RPMI8226 (cell line): ENCODE measurements at regions not wholly inside any gene's neighbourhood (a gene's known extent, or its start where the extent isn't known, plus 50 kb on each side); places are given as distances from the start of the nearest gene placed in this dataset.
"Not testable (repeated sequence)": the region's sequence is repeated elsewhere in the genome, so short reads cannot be mapped to it uniquely, and the experiment has no call there.

ENCODE experiments used
- DNase-seq: peaks from one replicate; pipeline ENCODE4 v3.0.0-alpha.2; 2015

DNA sequence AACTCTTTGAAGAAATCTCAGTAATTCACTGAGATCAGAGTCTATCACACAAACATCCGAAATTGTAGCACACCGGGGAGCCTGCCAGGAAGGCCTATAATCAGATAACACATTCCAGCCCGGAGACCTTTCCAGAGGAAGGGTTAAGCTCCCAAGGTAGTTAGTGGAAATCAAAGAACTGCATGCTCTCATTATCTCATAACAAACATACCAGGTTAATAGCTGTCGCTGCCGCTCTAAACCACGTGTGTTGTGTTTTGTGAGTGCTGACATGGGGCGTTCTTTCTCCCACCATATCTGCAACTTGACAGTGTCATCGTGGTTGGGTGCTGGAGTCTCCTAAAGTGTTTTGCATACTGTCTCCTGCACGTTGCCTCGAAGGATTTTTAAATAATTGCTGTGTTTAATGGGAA is 120.7 kb upstream of the CARD11 start:
- no peak for DNase-seq

DNA sequence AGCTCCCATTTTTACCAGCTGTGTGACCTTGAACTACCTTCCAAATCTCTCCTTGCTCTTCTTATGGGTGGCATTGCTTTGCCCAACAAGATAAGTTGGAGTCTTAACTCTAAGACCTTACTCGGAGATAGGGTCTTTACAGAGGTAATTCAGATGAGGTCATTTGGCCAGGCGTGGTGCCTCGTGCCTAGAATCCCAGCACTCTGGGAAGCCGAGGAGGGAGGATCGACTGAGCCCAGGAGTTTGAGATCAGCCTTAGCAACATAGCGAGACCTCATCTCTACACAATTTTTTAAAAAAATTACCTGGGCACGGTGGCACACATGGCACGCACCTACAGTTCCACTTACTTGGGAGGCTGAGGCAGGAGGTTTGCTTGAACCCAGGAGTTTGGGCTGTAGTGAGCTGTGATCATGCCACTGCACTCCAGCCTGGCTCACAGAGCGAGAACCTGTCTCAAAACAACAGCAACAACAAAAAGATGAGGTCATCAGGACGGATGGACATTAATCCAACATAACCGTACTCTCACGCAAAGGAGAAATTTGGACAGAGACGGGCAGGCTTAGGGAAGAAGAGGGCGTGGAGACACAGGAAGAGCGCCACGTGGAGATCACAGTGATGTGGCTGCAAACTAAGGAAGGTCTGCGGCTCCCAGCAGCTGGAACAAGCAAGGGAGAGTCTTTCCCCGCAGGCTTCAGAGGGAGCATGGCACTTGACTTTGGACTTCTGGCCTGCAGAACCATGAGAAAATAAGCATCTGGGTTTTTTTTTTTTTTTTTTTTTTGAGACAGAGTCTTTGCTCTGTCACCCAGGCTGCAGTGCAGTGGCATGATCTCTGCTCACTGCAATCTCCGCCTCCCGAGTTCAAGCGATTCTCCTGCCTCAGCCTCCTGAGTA is 122.3 kb upstream of the CARD11 start:
- no peak for DNase-seq

DNA sequence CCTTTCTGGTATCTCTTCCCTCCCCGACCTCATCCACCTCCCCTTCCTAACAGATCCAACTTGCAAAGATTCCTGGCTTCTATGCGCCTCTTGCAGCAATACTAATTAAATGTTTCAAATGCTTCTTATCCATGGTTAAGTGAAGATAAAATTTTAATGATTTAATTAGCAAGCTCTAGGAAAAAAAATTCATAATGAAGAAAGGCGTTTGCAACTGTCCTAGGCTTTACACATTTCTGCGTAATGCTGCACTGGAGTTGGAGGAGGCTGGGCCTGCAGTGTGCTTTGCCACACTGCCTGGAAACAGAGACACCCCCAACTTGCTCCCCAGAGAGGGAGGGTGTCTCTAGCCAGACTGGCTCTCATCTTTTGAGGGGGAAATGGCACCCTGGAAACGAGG is 123.9 kb upstream of the CARD11 start:
- DNase-seq = no peak

DNA sequence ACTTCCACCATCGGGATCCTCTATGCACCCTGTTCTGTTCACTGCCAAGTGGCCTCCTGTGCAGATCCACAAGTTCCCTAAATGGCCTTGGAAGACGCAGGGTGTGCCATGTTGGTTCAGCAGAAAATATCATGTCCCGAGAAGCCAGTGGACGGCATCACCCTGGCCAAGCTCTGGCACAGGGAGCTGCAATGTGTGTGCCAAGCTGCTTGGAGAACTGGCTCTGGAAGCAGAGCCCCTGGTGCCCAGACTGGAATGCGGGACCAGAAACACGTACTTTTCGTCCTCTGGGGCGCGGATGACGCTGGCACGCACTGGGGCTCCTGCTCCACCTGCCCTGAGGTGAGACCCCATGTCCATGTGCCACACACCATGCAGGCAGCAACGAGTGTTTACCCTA is 124.7 kb upstream of the CARD11 start:
- DNase-seq = no peak

DNA sequence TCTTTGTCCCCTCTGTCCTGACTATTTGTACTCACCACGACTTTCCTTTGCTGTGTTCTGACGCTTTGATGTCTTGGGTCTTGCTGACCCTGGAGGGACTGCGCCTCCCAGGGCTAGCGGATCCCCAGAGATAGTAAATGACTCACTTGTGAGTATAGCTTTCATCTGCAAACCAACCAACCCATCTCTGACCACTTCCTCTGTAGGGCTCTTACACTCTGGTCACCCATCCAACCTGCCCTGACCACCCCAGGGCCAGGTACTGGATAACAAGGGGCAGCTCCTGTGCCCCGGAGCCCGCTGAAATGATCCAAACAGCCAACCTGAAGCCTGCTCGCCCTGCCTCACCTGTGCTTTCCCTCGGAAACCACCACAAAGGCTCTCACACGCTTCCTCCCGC is 125.2 kb upstream of the CARD11 start:
- DNase-seq = no peak

DNA sequence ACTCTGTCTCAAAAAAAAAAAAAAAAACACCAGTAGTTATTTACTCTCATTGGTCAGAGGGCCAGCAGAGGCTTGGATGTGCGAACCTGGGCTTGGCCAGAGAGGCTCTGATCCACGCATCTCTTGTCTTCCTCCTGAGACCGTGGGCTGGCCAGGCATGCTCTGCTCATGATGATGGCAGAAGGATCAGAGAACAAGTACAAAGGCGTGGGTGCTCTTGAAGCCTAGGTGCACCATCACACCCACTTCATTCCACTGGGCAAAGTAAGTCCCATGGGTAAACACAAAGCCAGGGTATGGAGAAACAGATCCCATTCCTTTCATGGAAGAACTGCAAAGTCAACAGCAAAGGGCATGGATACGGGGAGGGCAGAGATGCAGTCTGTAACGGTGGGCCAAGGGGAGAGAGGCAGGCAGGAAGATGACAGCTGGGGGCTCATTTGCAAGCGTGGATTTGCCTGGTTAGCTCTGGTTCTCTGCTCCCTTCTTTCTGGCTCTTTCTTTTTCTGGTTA is 128.2 kb upstream of the SDK1 start:
- no peak for DNase-seq

DNA sequence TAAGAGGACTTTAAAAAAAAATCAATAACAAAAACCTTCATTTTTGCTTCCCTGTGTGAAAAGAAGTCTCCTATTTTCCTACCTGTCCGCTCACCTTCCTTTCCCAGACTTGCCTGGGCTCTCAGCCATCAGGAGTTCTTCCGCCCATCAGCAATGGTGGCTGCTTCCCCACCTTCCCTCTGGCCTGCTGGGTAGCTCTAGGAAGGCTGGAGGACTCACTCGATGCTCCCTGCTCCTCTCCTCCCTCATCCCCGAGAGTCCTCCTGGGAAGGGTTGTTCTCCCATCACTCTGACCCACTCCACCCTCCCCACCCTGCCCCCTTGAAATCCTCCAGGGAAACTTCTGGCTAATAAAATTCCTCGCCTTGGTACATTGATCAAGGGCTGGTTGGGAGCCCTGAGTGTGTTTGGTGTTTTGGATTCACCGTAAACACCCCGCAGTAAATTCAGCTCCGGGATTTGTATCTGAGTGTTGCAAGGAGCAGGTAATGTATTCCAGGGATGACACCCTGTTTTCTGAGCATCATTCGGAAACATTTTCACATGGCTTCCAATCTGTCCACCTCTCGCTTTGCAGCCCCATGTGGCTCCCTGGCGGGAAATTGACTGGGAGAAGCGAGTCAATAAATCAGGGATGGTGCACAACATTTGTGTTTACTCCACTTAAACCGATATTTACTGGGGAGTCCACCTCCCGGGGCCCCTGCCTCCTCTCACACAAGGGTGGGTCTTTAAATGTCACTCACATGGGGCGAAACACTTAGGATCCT is 126.4 kb upstream of the SDK1 start:
- DNase-seq = no peak

DNA sequence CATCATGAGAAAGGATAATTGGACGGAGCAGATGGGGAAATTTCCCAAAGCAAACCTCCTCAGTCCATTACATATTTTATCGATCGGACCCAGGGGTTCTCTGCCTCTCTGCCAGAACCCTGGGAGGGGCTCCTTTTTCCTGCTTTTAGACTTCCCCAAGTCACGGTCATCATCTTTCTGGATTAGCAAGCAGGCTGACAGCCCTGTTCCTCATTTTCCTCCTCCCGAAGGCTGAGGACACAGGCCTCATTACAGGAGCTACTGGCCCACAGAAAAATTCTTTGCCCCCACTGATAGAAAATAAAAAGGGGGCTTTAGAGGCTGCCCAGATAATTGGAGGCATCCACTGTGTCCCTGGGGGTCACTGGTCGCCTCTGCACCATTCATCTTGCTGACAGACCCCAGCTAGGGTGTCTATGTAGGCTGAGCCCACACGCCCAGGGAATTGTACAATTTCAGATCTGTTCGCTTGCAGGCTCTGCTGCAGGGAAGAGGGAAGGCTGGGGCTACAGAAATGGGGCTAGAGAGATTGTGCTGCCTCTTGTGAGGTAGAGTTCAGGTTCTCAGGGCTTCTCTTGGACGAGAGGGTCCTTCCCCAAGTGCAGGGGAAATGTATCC is 125.7 kb upstream of the SDK1 start:
- no peak for DNase-seq

DNA sequence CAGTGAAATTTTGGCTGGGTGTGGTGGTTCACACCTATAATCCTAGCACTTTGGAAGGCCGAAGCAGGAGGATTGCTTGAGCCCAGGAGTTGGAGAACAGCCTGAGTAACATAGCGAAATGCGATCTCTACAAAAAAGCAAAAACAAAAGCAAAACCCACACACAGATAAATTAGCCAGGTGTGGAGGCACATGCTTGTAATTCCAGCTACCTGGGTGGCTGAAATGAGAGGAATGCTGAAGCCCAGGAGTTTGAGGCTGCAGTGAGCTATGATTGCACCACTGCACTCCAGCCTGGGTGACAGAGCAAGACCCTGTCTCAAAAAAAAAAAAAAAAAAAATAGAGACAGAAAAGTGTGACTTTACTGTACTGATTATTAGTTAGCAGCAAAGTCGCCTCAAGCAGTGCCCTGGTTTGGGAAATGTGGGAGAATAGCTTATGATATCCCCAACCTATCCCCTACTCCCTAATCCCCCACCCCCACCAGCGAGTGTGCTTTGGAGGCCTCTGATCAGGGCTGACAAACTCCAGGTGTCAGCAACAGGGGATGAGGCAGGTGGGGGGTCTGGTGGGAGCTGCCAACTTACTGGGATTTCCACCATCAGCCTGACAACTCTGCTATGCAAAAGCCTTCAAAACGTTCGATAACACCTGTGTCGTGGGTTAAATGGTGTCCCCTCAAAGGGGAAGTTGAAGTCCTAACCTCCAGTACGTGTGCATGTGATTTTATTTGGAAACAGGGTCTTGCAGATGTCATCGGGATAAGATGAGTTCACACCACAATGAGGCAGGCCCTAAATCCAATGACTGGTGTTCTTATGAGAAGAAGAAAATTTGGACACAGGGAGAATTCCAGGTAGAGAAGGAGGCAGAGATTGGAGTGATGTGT is 124.7 kb upstream of the SDK1 start:
- DNase-seq = no peak

DNA sequence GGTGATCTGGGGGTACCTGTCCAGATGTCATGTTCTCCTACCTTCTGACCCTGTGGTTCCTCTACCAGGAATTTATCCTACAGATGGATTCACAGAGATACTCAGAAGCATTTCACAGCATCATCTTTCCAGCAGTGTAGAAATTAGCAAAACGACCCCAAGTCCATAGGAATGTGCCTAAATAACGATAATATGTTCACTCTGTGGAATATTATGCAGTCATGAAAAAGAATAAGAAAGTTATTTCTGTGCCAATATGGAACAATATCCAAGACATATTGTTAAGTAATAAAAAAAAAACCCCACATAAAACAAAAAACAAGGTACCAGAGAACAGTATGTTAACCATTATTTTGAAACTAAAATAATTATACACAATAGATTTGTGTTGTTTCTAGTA is 123.8 kb upstream of the SDK1 start:
- no peak for DNase-seq

DNA sequence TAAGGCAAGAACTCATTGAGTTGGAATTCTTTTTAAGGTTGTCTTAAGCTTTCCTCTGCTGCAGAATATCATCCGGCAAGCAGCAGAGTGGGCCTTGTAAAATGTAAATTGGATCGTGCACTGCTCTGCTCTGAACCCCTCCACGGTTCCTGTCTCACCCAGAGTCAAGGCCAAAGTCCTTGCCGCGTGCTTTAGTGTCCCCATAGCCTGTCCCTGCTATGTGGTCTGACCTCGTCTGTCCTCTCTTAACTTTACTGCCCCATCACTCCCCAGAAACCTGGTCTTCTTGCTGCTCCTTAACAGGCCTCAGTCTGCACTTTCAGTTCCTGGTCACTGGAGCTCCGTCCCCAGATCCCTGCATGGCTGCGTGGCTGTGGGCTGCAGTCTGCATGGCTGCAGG is 121.6 kb upstream of the SDK1 start:
- peak; percentile 38 for DNase-seq

DNA sequence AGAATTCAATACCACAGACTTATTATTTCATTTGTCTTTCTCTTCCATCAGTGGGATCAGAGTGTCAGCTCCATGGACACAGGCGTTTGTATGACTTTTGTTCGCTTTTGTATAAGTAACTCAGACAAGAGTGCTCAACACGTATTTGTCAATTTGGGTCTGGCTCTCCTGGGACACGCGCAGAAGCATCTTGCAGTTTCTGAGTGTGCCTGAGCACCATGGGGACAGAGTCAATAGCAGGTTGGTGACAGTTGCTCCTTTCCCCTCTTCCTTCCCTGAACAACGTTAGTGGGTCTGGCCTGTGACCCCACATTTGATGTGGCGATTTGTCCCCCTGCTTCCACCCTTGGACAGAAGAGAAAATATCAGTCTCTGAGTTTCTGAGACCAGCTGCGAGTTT is 120.4 kb upstream of the SDK1 start:
- DNase-seq = no peak

DNA sequence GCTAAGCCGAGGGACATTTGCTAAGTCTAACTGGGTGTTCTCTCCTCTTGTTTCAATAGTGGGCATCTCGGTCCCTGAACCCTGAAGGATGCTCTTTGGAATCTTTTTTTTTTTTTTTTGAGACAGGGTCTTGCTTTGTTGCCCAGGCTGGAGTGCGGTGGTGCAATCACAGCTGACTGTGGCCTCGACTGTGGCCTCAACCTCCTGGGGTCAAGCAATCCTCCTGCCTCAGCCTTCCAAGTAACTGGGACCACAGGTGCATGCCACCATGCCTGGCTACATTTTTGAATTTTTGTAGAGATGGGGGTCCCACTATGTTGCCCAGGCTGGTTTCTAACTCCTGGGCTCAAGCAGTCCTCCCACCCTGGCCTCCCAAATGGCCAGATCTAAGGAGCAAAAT is 119.0 kb upstream of the SDK1 start:
- not testable (repeated sequence) for DNase-seq

DNA sequence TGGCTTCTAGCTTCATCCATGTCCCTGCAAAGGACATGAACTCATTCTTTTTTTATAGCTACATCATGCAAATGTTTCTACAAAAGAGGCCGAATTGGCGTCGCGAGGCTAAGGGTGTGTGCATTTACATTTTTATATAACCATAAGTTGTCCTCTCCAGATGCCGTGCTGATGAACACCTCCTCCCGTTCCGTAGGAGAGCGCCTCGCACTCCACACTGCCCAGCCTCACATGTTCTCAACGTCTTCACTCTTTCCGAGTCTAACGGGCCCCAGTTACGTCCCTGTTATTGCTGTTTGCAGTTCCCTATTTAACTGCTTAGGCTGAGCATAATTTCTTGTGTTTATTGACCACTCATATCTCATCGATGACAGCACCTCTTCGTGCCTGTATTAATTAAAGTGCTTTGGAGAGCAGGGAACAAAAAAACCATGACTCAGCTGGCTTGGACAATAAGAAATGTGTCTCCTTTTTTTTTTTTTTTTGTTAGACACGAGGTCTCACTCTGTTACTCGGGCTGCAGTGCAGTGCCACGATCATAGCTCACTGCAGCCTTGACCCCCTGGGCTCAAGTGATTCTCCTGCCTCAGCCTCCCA is 113.5 kb upstream of the SDK1 start:
- no peak for DNase-seq

DNA sequence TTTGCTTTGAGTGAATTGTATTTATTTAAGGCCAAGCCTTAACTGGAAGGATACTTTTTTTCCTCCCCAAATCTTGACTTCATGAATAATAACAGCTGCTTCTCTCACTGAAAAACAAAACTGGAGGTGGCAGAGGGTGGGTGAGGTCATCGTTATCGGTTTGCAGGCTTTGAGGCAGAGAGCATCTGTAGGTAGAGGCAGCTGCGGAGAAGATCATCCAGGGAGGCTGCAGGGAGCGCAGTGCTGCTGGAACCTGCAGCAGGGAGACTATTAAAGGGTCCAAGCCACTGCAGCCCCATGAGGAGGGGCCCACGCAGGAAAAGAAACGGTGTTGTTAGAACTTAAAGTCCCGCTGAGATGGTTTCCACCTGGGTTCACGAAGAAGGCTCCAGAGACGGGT is 112.1 kb upstream of the SDK1 start:
- DNase-seq = peak; percentile 42

DNA sequence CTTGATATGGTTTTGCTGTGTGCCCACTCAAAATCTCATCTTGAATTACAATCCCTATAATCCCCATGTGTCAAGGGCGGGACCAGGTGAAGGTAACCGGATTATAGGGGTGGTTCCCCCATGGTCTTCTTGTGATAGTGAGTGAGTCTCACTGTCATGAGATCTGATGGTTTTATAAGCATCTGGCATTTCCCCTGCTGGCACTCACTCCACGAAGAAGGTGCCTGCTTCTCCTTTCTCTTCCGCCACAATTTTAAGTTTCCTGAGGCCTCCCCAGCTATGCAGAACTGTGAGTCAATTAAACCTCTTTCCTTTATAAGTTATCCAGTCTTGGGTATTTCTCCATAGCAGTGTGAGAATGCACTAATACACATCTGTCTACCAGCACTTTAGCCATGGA is 109.5 kb upstream of the SDK1 start:
- no peak for DNase-seq

DNA sequence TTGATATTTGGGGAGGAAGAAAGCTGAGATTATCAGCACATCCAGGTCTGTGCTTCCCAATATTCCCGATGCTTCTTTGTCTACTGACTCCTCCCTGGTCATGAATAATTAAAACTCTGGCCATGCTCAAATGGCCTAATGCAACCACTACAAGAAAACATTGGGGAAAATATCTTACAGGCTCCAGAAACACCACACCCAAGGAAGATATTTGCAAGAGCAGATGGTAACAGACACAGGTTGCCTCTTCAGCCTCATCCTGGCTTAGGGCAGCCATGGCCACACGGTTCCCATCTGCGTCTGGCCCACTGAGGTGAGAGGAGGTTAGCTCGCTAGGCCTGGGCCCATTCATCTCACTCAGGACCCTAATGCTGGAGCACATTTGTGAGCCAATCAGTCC is 108.4 kb upstream of the SDK1 start:
- DNase-seq = no peak

DNA sequence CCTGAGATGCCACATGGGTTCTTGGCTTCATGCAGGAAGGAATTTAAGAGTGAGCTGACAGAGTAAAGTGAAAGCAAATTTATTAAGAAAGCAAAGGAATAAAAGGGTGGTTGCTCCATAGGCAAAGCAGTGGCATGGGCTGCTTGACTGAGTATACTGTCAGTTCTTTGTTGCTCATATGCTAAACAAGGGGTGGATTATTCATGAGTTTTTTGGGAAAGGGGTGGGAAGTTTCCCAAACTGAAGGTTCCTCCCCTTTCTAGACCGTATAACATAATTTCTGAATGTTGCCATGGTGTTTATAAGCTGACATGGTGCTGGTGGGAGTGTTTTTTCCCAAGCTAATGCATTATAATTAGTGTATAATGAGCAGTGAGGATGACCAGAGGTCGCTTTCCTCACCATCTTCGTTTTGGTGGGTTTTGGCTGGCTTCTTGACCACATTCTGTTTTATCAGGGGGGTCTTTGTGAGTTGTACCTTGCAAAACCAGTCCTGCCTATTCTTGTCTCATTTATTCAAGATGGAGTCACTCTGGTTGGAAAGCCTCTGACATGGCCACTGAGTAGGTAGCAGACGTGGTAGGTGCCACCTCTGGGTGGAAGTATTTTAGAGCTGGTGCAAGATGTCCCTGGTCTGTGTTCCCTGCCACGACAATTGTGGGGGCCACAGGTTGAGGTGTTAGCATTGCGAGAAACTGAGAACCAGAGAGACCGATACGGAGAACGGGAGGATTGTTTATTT is 107.5 kb upstream of the SDK1 start:
- no peak for DNase-seq

DNA sequence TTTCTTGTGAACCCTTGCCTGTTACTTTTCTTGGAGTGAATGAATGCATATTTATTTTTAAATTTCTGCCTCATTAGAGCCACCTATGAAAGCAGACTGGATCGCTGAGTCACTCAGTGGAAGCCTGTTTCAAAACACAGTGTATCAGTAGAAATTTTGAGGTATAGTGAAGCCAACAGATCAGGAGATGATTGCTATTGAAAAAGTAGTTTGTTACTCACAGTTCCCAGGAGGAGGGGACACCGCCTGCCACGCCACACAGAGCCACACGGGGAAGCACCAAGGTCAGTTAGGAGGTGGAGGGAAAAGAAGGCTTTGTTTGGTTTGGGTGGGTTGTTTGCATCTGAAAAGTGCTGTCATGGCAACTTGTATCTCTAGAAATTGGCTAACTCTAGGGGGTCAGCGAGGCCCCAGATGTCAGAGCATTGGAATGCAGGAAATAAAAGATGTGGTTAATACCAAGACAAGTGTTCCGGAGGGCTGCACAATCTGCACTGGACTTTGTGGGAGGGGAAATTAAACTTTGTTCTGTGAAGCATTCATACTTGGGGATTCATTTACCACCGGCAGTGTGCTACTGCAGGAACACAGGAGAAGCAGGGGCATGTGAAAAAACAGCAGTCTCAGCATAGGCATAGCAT is 106.4 kb upstream of the SDK1 start:
- no peak for DNase-seq

DNA sequence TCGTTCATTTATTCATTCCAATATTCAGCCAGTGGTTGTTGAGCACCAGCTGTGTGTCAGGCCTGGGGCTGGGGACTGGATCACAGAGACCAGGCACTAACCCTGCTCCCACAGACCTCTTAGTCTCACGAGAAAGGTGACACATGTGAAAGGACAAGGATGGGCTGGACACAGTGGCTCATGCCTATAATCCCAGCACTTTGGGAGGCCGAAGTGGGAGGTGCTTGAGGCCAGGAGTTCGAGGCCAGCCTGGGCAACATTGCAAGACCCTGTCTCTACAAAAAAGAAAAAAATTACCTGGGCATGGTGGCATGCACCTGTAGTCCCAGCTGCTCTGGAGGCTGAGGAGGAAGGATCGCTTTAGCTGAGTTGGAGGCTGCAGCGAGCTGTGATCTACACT is 105.9 kb upstream of the SDK1 start:
- DNase-seq = no peak
